ENCODE measurements at regions not wholly inside any gene's neighbourhood (a gene's known extent, or its start where the extent isn't known, plus 50 kb on each side); places are given as distances from the start of the nearest gene placed in this dataset.

GRCh38 chr16:6955303-6955702 is 377.3 kb upstream of the RBFOX1 start:
- FAIRE-seq = no peak
- no peak for DNase-seq (ENCODE audit: extremely low spot score, insufficient read length, low read depth)

GRCh38 chr16:6949240-6949639 is 383.4 kb upstream of the RBFOX1 start:
- DNase-seq (ENCODE audit: extremely low spot score, insufficient read length, low read depth) (no peak), FAIRE-seq (no peak)

- FAIRE-seq = no peak
- DNase-seq (ENCODE audit: extremely low spot score, insufficient read length, low read depth) = no peak
Measured at GRCh38 chr16:6947291-6947690, 385.4 kb upstream of the RBFOX1 start.

GRCh38 chr16:6946802-6947201 is 385.8 kb upstream of the RBFOX1 start:
- FAIRE-seq = no peak

GRCh38 chr16:6946106-6946505 is 386.5 kb upstream of the RBFOX1 start:
- FAIRE-seq = no peak

More at GRCh38 chr16:6946802-6947201, 385.8 kb upstream of the RBFOX1 start:
- DNase-seq (ENCODE audit: extremely low spot score, insufficient read length, low read depth) = no peak

GRCh38 chr16:6940968-6941367 is 391.7 kb upstream of the RBFOX1 start:
- FAIRE-seq (no peak), DNase-seq (ENCODE audit: extremely low spot score, insufficient read length, low read depth) (no peak)

More at GRCh38 chr16:6946106-6946505, 386.5 kb upstream of the RBFOX1 start:
- DNase-seq (ENCODE audit: extremely low spot score, insufficient read length, low read depth) = no peak

GRCh38 chr16:6937641-6938040 is 395.0 kb upstream of the RBFOX1 start:
- DNase-seq (ENCODE audit: extremely low spot score, insufficient read length, low read depth) (no peak), FAIRE-seq (no peak)

GRCh38 chr16:6932871-6933385 is 399.7 kb upstream of the RBFOX1 start:
- no peak for FAIRE-seq
- DNase-seq (ENCODE audit: extremely low spot score, insufficient read length, low read depth) = no peak

- FAIRE-seq (no peak), DNase-seq (ENCODE audit: extremely low spot score, insufficient read length, low read depth) (no peak)
Measured at GRCh38 chr16:6929868-6930267, 402.8 kb upstream of the RBFOX1 start.

GRCh38 chr16:6926762-6927161 is 405.9 kb upstream of the RBFOX1 start:
- DNase-seq (ENCODE audit: extremely low spot score, insufficient read length, low read depth) (no peak), FAIRE-seq (no peak)

- FAIRE-seq (no peak), DNase-seq (ENCODE audit: extremely low spot score, insufficient read length, low read depth) (no peak)
Measured at GRCh38 chr16:6926341-6926740, 406.3 kb upstream of the RBFOX1 start.

- no peak for DNase-seq (ENCODE audit: extremely low spot score, insufficient read length, low read depth)
- no peak for FAIRE-seq
Measured at GRCh38 chr16:6918646-6919045, 414.0 kb upstream of the RBFOX1 start.

- FAIRE-seq = no peak
- no peak for DNase-seq (ENCODE audit: extremely low spot score, insufficient read length, low read depth)
Measured at GRCh38 chr16:6916946-6917345, 415.7 kb upstream of the RBFOX1 start.

GRCh38 chr16:6913566-6913965 is 419.1 kb upstream of the RBFOX1 start:
- DNase-seq (ENCODE audit: extremely low spot score, insufficient read length, low read depth) (no peak), FAIRE-seq (no peak)

- DNase-seq (ENCODE audit: extremely low spot score, insufficient read length, low read depth) (no peak), FAIRE-seq (no peak)
Measured at GRCh38 chr16:6910301-6910700, 422.3 kb upstream of the RBFOX1 start.

GRCh38 chr16:6905601-6906000 is 427.0 kb upstream of the RBFOX1 start:
- DNase-seq (ENCODE audit: extremely low spot score, insufficient read length, low read depth) (no peak), FAIRE-seq (no peak)

- no peak for DNase-seq (ENCODE audit: extremely low spot score, insufficient read length, low read depth)
- FAIRE-seq = no peak
Measured at GRCh38 chr16:6903671-6904070, 429.0 kb upstream of the RBFOX1 start.

GRCh38 chr16:6898896-6899295 is 433.7 kb upstream of the RBFOX1 start:
- no peak for FAIRE-seq
- DNase-seq (ENCODE audit: extremely low spot score, insufficient read length, low read depth) = no peak

GRCh38 chr16:6897876-6898485 is 434.7 kb upstream of the RBFOX1 start:
- no peak for FAIRE-seq
- no peak for DNase-seq (ENCODE audit: extremely low spot score, insufficient read length, low read depth)

- DNase-seq (ENCODE audit: extremely low spot score, insufficient read length, low read depth) (no peak), FAIRE-seq (no peak)
Measured at GRCh38 chr16:6892966-6893365, 439.7 kb upstream of the RBFOX1 start.

GRCh38 chr16:6891496-6891895 is 441.1 kb upstream of the RBFOX1 start:
- FAIRE-seq = no peak

GRCh38 chr16:6888531-6888930 is 444.1 kb upstream of the RBFOX1 start:
- FAIRE-seq (no peak), DNase-seq (ENCODE audit: extremely low spot score, insufficient read length, low read depth) (no peak)

More at GRCh38 chr16:6891496-6891895, 441.1 kb upstream of the RBFOX1 start:
- DNase-seq (ENCODE audit: extremely low spot score, insufficient read length, low read depth) = no peak
